ENCODE measurements at regions not wholly inside any gene's neighbourhood (a gene's known extent, or its start where the extent isn't known, plus 50 kb on each side); places are given as distances from the start of the nearest gene placed in this dataset.

DNA sequence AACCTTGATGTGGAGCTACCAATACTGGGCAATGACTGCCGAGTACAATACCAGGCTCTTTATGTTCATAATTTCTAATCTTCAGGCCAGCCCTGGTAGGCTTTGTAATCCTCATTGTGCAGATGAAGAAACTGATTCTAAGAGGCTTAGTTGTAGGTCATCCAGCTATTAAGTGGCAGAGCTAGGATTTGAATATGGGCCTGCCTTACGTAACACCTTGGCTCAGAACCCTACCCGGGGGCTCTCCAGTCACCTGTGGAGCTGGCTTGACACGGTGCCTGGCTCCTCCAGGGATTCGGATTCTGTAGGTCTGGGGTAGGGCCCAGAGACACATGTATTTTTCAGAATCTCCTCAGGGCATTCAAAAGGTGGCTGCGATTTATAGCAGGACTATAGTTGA is 515.5 kb downstream of the QKI start:
- TF ChIP-seq SIN3A (IDR thresholded peaks at IDR 0.05; ENCODE audit: borderline replicate concordance, insufficient read depth, low read length) (no peak), TAF1 (IDR thresholded peaks at IDR 0.05; ENCODE audit: borderline replicate concordance, insufficient read depth, low read length) (no peak), POLR2AphosphoS5 (IDR thresholded peaks at IDR 0.05; ENCODE audit: low read depth, low read length) (no peak), FOXP2 (optimal IDR thresholded peaks at IDR 0.05; ENCODE audit: borderline replicate concordance, extremely low read depth, extremely low read length, insufficient read depth) (no peak)
- TF ChIP-seq, protein P1, sequence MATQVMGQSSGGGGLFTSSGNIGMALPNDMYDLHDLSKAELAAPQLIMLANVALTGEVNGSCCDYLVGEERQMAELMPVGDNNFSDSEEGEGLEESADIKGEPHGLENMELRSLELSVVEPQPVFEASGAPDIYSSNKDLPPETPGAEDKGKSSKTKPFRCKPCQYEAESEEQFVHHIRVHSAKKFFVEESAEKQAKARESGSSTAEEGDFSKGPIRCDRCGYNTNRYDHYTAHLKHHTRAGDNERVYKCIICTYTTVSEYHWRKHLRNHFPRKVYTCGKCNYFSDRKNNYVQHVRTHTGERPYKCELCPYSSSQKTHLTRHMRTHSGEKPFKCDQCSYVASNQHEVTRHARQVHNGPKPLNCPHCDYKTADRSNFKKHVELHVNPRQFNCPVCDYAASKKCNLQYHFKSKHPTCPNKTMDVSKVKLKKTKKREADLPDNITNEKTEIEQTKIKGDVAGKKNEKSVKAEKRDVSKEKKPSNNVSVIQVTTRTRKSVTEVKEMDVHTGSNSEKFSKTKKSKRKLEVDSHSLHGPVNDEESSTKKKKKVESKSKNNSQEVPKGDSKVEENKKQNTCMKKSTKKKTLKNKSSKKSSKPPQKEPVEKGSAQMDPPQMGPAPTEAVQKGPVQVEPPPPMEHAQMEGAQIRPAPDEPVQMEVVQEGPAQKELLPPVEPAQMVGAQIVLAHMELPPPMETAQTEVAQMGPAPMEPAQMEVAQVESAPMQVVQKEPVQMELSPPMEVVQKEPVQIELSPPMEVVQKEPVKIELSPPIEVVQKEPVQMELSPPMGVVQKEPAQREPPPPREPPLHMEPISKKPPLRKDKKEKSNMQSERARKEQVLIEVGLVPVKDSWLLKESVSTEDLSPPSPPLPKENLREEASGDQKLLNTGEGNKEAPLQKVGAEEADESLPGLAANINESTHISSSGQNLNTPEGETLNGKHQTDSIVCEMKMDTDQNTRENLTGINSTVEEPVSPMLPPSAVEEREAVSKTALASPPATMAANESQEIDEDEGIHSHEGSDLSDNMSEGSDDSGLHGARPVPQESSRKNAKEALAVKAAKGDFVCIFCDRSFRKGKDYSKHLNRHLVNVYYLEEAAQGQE (IDR thresholded peaks at IDR 0.05; ENCODE audit: insufficient read depth in 1 of 2, low read depth in 2 of 2, low read length in 2 of 2) = no peak
